ENCODE measurements at regions not wholly inside any gene's neighbourhood (a gene's known extent, or its start where the extent isn't known, plus 50 kb on each side); places are given as distances from the start of the nearest gene placed in this dataset.

GRCh38 chr9:20043035-20043434, 254.2 kb upstream of the SLC24A2 start:
- Histone ChIP-seq H3K4me1 (no peaks in the 10 kb centered on the region), H3K36me3 (no peaks in the 10 kb centered on the region), H3K4me3 (ENCODE audit: low read depth, low read length) (no peak overlapping the region), H3K9me3 (no peaks in the 10 kb centered on the region), H3K27me3 (no peaks in the 10 kb centered on the region)
- TF ChIP-seq CTCF (IDR thresholded peaks at IDR 0.05; ENCODE audit: low read depth, low read length), result no peak
- no peak for DNase-seq

- H3K4me3 ChIP-seq (ENCODE audit: low read depth, low read length), result no peak overlapping the region
- TF ChIP-seq CTCF (IDR thresholded peaks at IDR 0.05; ENCODE audit: low read depth, low read length), result no peak
- no peak for DNase-seq
- H3K36me3 ChIP-seq, result no peaks in the 10 kb centered on the region
- no peaks in the 10 kb centered on the region for H3K27me3 ChIP-seq
- H3K9me3 ChIP-seq, result no peaks in the 10 kb centered on the region
- H3K4me1 ChIP-seq, result no peaks in the 10 kb centered on the region
Measured at GRCh38 chr9:20042128-20042711, 253.4 kb upstream of the SLC24A2 start.

- H3K36me3 ChIP-seq, result no peaks in the 10 kb centered on the region
- no peak for TF ChIP-seq CTCF (IDR thresholded peaks at IDR 0.05; ENCODE audit: low read depth, low read length)
- peak; percentile 8 for DNase-seq
- H3K4me3 ChIP-seq (ENCODE audit: low read depth, low read length), result no peak overlapping the region
- no peaks in the 10 kb centered on the region for H3K9me3 ChIP-seq
- no peaks in the 10 kb centered on the region for H3K27me3 ChIP-seq
- H3K4me1 ChIP-seq, result no peaks in the 10 kb centered on the region
Measured at GRCh38 chr9:20041697-20042081, 252.9 kb upstream of the SLC24A2 start.

- TF ChIP-seq CTCF (IDR thresholded peaks at IDR 0.05; ENCODE audit: low read depth, low read length), result no peak
- no peaks in the 10 kb centered on the region for H3K36me3 ChIP-seq
- no peaks in the 10 kb centered on the region for H3K9me3 ChIP-seq
- DNase-seq, result no peak
- H3K4me1 ChIP-seq, result no peaks in the 10 kb centered on the region
- H3K27me3 ChIP-seq, result no peaks in the 10 kb centered on the region
- H3K4me3 ChIP-seq (ENCODE audit: low read depth, low read length), result no peak overlapping the region
Measured at GRCh38 chr9:20040991-20041696, 252.3 kb upstream of the SLC24A2 start.

GRCh38 chr9:20037699-20038098, 248.9 kb upstream of the SLC24A2 start:
- H3K4me3 ChIP-seq (ENCODE audit: low read depth, low read length), result no peak overlapping the region
- TF ChIP-seq CTCF (IDR thresholded peaks at IDR 0.05; ENCODE audit: low read depth, low read length), result no peak
- DNase-seq, result no peak
- no peaks in the 10 kb centered on the region for H3K9me3 ChIP-seq
- H3K27me3 ChIP-seq, result no peaks in the 10 kb centered on the region
- no peaks in the 10 kb centered on the region for H3K36me3 ChIP-seq
- no peaks in the 10 kb centered on the region for H3K4me1 ChIP-seq

- Histone ChIP-seq H3K9me3 (no peaks in the 10 kb centered on the region), H3K27me3 (no peaks in the 10 kb centered on the region), H3K36me3 (no peaks in the 10 kb centered on the region), H3K4me3 (ENCODE audit: low read depth, low read length) (no peak overlapping the region), H3K4me1 (no peaks in the 10 kb centered on the region; the same call in 1 of the 2 replicates)
- no peak for TF ChIP-seq CTCF (IDR thresholded peaks at IDR 0.05; ENCODE audit: low read depth, low read length)
- no peak for DNase-seq
Measured at GRCh38 chr9:20033511-20033910, 244.7 kb upstream of the SLC24A2 start.

Measured in BE2C (cell line).